HEK293 (cell line): ENCODE measurements at regions not wholly inside any gene's neighbourhood (a gene's known extent, or its start where the extent isn't known, plus 50 kb on each side); places are given as distances from the start of the nearest gene placed in this dataset.

ENCODE experiments used
- KLF1 ChIP-seq: fragments of 450-650 bp; formaldehyde crosslinking; IDR thresholded peaks from 2 replicates; pipeline ENCODE4 v1.5.1; 2016; ENCODE audit warnings: missing biosample characterization, missing genetic modification characterization
- SCRT1 ChIP-seq: fragments of 450-650 bp; formaldehyde crosslinking; IDR thresholded peaks from 2 replicates; pipeline ENCODE4 v1.5.1; 2016; ENCODE audit warnings: missing biosample characterization, missing genetic modification characterization, borderline replicate concordance
- ZNF2 ChIP-seq: fragments of 450-650 bp; formaldehyde crosslinking; IDR thresholded peaks from 2 replicates; pipeline ENCODE4 v1.5.1; 2016; ENCODE audit warnings: missing biosample characterization, missing genetic modification characterization
- ZNF274 ChIP-seq, 2 experiments: fragments of 200-500 bp in 1 of 2; fragments of 450-650 bp in 1 of 2; sonication (Bioruptor generic) in 1 of 2; formaldehyde crosslinking in 1 of 2; IDR thresholded peaks; 2 replicates each; pipeline versions ENCODE4 v1.5.1 to v1.6.1; 2014 to 2016; ENCODE audit warnings: borderline replicate concordance in 1 of 2, inconsistent platforms in 1 of 2, low read length in 1 of 2, missing biosample characterization in 1 of 2, missing genetic modification characterization in 1 of 2
- TF ChIP-seq, protein P1 (sequence below): fragments of 450-650 bp; formaldehyde crosslinking; IDR thresholded peaks from 2 replicates; pipeline ENCODE4 v1.5.1; 2016; ENCODE audit warnings: missing biosample characterization, missing genetic modification characterization
- TF ChIP-seq, protein P2 (sequence below): fragments of 450-650 bp; formaldehyde crosslinking; IDR thresholded peaks from 2 replicates; pipeline ENCODE4 v1.5.1; 2016; ENCODE audit warnings: missing biosample characterization, missing genetic modification characterization, low read depth
- TF ChIP-seq, protein P3 (sequence below): fragments of 450-650 bp; formaldehyde crosslinking; IDR thresholded peaks from 2 replicates; pipeline ENCODE4 v1.5.1; 2016; ENCODE audit warnings: missing biosample characterization, missing genetic modification characterization, borderline replicate concordance
- TF ChIP-seq, protein P4 (sequence below): fragments of 450-650 bp; formaldehyde crosslinking; IDR thresholded peaks from 2 replicates; pipeline ENCODE4 v1.5.1; 2016; ENCODE audit warnings: missing biosample characterization, missing genetic modification characterization

DNA sequence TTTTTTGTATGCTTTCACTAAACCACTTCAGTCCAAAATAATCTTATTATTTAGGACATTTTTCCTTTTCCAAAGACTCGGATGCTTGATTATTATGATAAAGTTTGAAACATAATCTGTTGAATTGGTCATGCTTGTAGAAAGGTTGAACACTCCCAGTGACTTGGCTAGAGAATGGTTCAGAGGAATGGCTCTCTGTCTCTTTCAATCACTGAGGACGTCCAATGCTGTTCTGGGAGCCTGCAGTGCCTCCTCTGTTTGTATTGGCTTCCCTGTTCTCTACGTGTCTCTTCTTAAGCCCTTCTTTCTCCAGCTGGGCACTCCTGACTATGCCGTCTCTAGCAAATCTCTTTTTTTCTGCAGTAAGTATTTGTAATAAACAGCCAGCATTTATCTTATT, 369.0 kb upstream of the DYNLRB2 start:
- TF ChIP-seq, protein P1, sequence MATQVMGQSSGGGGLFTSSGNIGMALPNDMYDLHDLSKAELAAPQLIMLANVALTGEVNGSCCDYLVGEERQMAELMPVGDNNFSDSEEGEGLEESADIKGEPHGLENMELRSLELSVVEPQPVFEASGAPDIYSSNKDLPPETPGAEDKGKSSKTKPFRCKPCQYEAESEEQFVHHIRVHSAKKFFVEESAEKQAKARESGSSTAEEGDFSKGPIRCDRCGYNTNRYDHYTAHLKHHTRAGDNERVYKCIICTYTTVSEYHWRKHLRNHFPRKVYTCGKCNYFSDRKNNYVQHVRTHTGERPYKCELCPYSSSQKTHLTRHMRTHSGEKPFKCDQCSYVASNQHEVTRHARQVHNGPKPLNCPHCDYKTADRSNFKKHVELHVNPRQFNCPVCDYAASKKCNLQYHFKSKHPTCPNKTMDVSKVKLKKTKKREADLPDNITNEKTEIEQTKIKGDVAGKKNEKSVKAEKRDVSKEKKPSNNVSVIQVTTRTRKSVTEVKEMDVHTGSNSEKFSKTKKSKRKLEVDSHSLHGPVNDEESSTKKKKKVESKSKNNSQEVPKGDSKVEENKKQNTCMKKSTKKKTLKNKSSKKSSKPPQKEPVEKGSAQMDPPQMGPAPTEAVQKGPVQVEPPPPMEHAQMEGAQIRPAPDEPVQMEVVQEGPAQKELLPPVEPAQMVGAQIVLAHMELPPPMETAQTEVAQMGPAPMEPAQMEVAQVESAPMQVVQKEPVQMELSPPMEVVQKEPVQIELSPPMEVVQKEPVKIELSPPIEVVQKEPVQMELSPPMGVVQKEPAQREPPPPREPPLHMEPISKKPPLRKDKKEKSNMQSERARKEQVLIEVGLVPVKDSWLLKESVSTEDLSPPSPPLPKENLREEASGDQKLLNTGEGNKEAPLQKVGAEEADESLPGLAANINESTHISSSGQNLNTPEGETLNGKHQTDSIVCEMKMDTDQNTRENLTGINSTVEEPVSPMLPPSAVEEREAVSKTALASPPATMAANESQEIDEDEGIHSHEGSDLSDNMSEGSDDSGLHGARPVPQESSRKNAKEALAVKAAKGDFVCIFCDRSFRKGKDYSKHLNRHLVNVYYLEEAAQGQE (tag by site-specific recombination): no peak
- TF ChIP-seq, protein P2, sequence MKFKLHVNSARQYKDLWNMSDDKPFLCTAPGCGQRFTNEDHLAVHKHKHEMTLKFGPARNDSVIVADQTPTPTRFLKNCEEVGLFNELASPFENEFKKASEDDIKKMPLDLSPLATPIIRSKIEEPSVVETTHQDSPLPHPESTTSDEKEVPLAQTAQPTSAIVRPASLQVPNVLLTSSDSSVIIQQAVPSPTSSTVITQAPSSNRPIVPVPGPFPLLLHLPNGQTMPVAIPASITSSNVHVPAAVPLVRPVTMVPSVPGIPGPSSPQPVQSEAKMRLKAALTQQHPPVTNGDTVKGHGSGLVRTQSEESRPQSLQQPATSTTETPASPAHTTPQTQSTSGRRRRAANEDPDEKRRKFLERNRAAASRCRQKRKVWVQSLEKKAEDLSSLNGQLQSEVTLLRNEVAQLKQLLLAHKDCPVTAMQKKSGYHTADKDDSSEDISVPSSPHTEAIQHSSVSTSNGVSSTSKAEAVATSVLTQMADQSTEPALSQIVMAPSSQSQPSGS: no peak
- no peak for TF ChIP-seq ZNF274 (IDR thresholded peaks at IDR 0.05; ENCODE audit: low read length)
- TF ChIP-seq ZNF274 (tag by site-specific recombination; IDR thresholded peaks at IDR 0.05; ENCODE audit: borderline replicate concordance): no peak
- TF ChIP-seq, protein P3, sequence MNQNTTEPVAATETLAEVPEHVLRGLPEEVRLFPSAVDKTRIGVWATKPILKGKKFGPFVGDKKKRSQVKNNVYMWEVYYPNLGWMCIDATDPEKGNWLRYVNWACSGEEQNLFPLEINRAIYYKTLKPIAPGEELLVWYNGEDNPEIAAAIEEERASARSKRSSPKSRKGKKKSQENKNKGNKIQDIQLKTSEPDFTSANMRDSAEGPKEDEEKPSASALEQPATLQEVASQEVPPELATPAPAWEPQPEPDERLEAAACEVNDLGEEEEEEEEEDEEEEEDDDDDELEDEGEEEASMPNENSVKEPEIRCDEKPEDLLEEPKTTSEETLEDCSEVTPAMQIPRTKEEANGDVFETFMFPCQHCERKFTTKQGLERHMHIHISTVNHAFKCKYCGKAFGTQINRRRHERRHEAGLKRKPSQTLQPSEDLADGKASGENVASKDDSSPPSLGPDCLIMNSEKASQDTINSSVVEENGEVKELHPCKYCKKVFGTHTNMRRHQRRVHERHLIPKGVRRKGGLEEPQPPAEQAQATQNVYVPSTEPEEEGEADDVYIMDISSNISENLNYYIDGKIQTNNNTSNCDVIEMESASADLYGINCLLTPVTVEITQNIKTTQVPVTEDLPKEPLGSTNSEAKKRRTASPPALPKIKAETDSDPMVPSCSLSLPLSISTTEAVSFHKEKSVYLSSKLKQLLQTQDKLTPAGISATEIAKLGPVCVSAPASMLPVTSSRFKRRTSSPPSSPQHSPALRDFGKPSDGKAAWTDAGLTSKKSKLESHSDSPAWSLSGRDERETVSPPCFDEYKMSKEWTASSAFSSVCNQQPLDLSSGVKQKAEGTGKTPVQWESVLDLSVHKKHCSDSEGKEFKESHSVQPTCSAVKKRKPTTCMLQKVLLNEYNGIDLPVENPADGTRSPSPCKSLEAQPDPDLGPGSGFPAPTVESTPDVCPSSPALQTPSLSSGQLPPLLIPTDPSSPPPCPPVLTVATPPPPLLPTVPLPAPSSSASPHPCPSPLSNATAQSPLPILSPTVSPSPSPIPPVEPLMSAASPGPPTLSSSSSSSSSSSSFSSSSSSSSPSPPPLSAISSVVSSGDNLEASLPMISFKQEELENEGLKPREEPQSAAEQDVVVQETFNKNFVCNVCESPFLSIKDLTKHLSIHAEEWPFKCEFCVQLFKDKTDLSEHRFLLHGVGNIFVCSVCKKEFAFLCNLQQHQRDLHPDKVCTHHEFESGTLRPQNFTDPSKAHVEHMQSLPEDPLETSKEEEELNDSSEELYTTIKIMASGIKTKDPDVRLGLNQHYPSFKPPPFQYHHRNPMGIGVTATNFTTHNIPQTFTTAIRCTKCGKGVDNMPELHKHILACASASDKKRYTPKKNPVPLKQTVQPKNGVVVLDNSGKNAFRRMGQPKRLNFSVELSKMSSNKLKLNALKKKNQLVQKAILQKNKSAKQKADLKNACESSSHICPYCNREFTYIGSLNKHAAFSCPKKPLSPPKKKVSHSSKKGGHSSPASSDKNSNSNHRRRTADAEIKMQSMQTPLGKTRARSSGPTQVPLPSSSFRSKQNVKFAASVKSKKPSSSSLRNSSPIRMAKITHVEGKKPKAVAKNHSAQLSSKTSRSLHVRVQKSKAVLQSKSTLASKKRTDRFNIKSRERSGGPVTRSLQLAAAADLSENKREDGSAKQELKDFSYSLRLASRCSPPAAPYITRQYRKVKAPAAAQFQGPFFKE (tag by site-specific recombination): no peak
- TF ChIP-seq SCRT1 (tag by site-specific recombination): no peak
- no peak for TF ChIP-seq ZNF2 (tag by site-specific recombination)
- TF ChIP-seq KLF1 (tag by site-specific recombination): no peak
- TF ChIP-seq, protein P4, sequence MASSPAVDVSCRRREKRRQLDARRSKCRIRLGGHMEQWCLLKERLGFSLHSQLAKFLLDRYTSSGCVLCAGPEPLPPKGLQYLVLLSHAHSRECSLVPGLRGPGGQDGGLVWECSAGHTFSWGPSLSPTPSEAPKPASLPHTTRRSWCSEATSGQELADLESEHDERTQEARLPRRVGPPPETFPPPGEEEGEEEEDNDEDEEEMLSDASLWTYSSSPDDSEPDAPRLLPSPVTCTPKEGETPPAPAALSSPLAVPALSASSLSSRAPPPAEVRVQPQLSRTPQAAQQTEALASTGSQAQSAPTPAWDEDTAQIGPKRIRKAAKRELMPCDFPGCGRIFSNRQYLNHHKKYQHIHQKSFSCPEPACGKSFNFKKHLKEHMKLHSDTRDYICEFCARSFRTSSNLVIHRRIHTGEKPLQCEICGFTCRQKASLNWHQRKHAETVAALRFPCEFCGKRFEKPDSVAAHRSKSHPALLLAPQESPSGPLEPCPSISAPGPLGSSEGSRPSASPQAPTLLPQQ: no peak
